ENCODE measurements at regions not wholly inside any gene's neighbourhood (a gene's known extent, or its start where the extent isn't known, plus 50 kb on each side); places are given as distances from the start of the nearest gene placed in this dataset.
A peak's percentile ranks its signal among the peaks of the same experiment; 100 is the strongest.

DNA sequence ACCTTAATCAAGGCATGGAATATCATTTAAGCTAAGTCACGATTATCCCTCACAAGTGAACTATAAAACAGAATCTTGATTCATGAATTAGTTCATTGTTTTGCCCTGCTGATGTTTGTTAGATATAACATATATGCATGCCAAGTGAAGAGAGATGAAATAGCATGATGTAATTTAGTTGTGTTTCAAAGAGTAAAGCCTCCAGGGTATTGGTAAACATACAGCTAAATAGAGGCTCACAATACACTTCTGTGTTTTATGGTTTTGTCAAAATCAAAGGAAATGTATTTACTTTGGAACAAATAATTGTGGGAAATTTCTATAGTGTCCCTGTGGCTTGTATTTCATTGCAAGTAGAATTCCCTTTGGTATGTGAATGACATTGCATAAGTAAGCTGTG lies 69.0 kb upstream of the LEF1 start:
- H3K4me1 Mint-ChIP-seq (ENCODE audit: insufficient read depth, unreplicated experiment), result no peaks in the 10 kb centered on the region
- BruUV-seq (replicated peaks), result no TSS peak
- CTCF ChIA-PET, result no interaction called here

DNA sequence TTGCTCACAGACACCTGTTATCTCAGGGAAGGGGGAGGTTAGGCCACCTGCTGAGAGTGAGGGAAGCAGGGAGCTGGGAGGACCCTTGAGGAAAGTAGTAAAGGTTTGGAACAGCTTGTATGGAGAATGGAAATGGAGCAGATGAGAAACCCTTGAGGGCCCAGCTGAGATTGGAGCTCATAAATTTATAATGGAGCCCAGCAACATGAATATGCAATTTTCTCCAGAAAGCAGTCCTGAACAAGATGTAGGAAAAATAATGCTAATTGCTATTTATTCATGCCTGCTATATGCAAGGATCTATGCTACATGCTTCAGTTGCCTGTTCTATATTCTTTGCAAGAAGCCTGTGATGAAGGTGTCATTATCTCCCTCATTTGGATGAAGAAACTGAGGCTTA lies 67.5 kb upstream of the LEF1 start:
- Mint-ChIP-seq H3K4me1 (ENCODE audit: insufficient read depth, unreplicated experiment) (no peaks in the 10 kb centered on the region), H3K27ac (ENCODE audit: low read depth, unreplicated experiment) (no peak overlapping the region), H3K27me3 (ENCODE audit: insufficient read depth, unreplicated experiment) (no peaks in the 10 kb centered on the region), H3K36me3 (ENCODE audit: insufficient read depth, unreplicated experiment) (no peaks in the 10 kb centered on the region), H3K4me3 (ENCODE audit: unreplicated experiment) (no peak overlapping the region), H3K9me3 (ENCODE audit: unreplicated experiment) (peaks cover 8% of the 10 kb centered on the region)
- ChIA-PET POLR2A (no interaction called here), CTCF (interaction anchor here (0.5 to 0.7 kb wide), 3 partner anchors 10 to 205 kb away, joined by 3 read pairs; no protein-coding TSS in a partner anchor)
- intact Hi-C loops (cut with micrococcal nuclease), result no loop called here
- TF ChIP-seq, protein P1, sequence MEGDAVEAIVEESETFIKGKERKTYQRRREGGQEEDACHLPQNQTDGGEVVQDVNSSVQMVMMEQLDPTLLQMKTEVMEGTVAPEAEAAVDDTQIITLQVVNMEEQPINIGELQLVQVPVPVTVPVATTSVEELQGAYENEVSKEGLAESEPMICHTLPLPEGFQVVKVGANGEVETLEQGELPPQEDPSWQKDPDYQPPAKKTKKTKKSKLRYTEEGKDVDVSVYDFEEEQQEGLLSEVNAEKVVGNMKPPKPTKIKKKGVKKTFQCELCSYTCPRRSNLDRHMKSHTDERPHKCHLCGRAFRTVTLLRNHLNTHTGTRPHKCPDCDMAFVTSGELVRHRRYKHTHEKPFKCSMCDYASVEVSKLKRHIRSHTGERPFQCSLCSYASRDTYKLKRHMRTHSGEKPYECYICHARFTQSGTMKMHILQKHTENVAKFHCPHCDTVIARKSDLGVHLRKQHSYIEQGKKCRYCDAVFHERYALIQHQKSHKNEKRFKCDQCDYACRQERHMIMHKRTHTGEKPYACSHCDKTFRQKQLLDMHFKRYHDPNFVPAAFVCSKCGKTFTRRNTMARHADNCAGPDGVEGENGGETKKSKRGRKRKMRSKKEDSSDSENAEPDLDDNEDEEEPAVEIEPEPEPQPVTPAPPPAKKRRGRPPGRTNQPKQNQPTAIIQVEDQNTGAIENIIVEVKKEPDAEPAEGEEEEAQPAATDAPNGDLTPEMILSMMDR (IDR thresholded peaks at IDR 0.05; ENCODE audit: unreplicated experiment), result no peak
- BruUV-seq (replicated peaks), result no TSS peak
- DNase-seq (ENCODE audit: unreplicated experiment), result no peak

More for the DNA sequence above, 69.0 kb upstream of the LEF1 start:
- TF ChIP-seq, protein P1 (IDR thresholded peaks at IDR 0.05; ENCODE audit: unreplicated experiment), result no peak
- Mint-ChIP-seq H3K4me3 (ENCODE audit: unreplicated experiment) (no peak overlapping the region), H3K9me3 (ENCODE audit: unreplicated experiment) (no peaks in the 10 kb centered on the region), H3K36me3 (ENCODE audit: insufficient read depth, unreplicated experiment) (no peaks in the 10 kb centered on the region), H3K27me3 (ENCODE audit: insufficient read depth, unreplicated experiment) (no peaks in the 10 kb centered on the region), H3K27ac (ENCODE audit: low read depth, unreplicated experiment) (no peak overlapping the region)
- intact Hi-C loops (cut with micrococcal nuclease), result no loop called here
- DNase-seq (ENCODE audit: unreplicated experiment), result no peak
- POLR2A ChIA-PET, result no interaction called here

DNA sequence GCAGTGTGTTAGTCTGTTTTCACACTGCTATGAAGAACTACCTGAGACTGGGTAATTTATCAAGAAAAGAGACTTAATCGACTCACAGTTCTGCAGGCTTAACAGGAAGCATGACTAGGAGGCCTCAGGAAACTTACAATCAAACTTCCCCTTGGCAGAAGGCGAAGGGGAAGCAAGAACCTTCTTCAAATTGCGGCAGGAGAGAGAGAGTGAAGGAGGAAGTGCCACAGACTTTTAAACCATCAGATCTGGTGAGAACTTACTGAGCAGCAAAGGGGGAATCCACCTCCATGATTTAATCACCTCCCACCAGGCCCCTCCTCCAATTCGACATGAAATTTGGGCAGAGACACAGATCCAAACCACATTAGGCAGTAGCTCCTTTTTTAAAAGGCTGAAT lies 59.2 kb upstream of the LEF1 start:
- Mint-ChIP-seq H3K27ac (ENCODE audit: low read depth, unreplicated experiment) (no peak overlapping the region), H3K27me3 (ENCODE audit: insufficient read depth, unreplicated experiment) (no peaks in the 10 kb centered on the region), H3K4me3 (ENCODE audit: unreplicated experiment) (no peak overlapping the region), H3K36me3 (ENCODE audit: insufficient read depth, unreplicated experiment) (no peaks in the 10 kb centered on the region), H3K4me1 (ENCODE audit: insufficient read depth, unreplicated experiment) (no peaks in the 10 kb centered on the region), H3K9me3 (ENCODE audit: unreplicated experiment) (peaks cover 8% of the 10 kb centered on the region)
- TF ChIP-seq, protein P1 (IDR thresholded peaks at IDR 0.05; ENCODE audit: unreplicated experiment), result no peak
- DNase-seq (ENCODE audit: unreplicated experiment), result no peak
- intact Hi-C loops (cut with micrococcal nuclease), result no loop called here
- POLR2A ChIA-PET, result no interaction called here
- BruUV-seq (replicated peaks), result no TSS peak
- CTCF ChIA-PET, result no interaction called here

DNA sequence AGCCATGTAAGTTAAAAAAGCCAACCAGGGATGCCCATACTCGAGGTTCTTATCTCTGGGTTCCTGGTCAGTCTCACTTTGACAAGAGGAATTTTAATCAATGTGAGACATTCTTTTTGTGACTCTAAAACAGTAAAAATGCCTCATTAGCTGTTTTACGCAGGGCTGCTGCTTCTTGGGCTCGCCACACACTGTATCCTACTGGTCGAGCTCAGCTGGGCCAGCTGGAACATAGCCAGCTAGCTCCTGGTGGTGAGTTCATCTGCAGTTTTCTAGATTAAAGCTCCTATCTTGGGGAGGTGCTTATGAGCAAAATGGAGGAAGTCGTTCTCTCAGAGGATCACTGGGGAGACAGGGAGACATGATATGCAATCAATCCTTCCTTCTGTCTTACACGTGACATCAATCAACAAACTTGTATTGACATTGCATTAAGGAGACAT lies 55.9 kb upstream of the LEF1 start:
- ChIA-PET POLR2A (no interaction called here), CTCF (no interaction called here)
- no peak overlapping the region for H3K27ac Mint-ChIP-seq (ENCODE audit: low read depth, unreplicated experiment)
- H3K4me3 Mint-ChIP-seq (ENCODE audit: unreplicated experiment), result no peak overlapping the region
- intact Hi-C loops (cut with micrococcal nuclease), result no loop called here
- TF ChIP-seq, protein P1 (IDR thresholded peaks at IDR 0.05; ENCODE audit: unreplicated experiment), result no peak
- H3K36me3 Mint-ChIP-seq (ENCODE audit: insufficient read depth, unreplicated experiment), result no peaks in the 10 kb centered on the region
- H3K27me3 Mint-ChIP-seq (ENCODE audit: insufficient read depth, unreplicated experiment), result no peaks in the 10 kb centered on the region
- no TSS peak for BruUV-seq (replicated peaks)
- DNase-seq (ENCODE audit: unreplicated experiment), result peak; percentile 5
- H3K9me3 Mint-ChIP-seq (ENCODE audit: unreplicated experiment), result no peaks in the 10 kb centered on the region
- H3K4me1 Mint-ChIP-seq (ENCODE audit: insufficient read depth, unreplicated experiment), result no peaks in the 10 kb centered on the region
